KOPT-K1 (cell line): ENCODE measurements at regions not wholly inside any gene's neighbourhood (a gene's known extent, or its start where the extent isn't known, plus 50 kb on each side); places are given as distances from the start of the nearest gene placed in this dataset.

ENCODE experiments used
- H3K27ac ChIP-seq: fragments of 200-600 bp; sonication (generic); 2 replicates; pipeline ENCODE4 v1.5.1; 2016; ENCODE audit warnings: antibody characterized with exemption, mild to moderate bottlenecking, low read depth, low read length; ENCODE audit not compliant: poor library complexity, severe bottlenecking
- H3K36me3 ChIP-seq: fragments of 200-600 bp; sonication (generic); 2 replicates; pipeline ENCODE4 v1.5.1; 2017; ENCODE audit warnings: antibody characterized with exemption, mild to moderate bottlenecking, low read length, moderate library complexity; ENCODE audit not compliant: insufficient read depth
- H3K9me3 ChIP-seq: fragments of 200-600 bp; sonication (generic); 2 replicates; pipeline ENCODE4 v1.5.1; 2017; ENCODE audit warnings: antibody characterized with exemption, low read length, mild to moderate bottlenecking; ENCODE audit not compliant: insufficient read depth, poor library complexity, severe bottlenecking

DNA sequence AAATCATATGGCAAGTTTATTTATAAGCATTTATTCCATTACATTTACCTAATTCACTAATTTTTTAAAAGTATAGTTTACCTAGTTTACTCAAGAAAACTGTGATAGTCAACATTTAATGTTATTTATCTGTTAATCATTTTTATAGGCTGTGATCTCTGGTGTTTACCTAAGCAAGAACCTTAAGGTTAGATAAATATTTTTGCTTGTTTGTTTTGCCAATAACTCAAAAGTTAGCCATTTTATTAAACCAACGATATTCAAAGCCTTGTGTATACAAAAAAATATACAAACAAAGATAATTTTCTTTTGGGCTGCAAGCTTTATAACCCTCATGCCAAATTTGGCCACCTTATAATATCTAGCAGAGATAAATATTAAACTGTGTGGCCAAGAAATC is 157.3 kb downstream of the SLCO1B3 start:
- no peaks in the 10 kb centered on the region for H3K36me3 ChIP-seq
- H3K27ac ChIP-seq: no peak overlapping the region
- peaks cover 7% of the 10 kb centered on the region for H3K9me3 ChIP-seq

DNA sequence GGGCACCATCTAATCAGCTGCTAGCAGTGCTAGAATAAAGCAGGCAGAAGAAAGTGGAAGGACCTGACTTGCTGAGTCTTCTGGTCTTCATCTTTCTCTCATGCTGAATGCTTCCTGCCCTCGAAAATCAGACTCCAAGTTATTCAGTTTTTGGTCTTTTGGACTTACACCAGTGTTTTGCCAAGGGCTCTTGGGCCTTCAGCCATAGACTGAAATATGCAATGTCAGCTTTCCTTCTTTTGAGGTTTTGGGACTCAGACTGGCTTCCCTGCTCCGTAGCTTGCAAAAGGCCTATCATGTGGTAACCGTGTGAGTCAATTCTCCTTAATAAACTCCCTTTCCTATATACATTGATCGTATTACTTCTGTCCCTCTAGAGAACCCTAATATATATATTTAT is 159.3 kb downstream of the SLCO1B3 start:
- Histone ChIP-seq H3K27ac (no peak overlapping the region), H3K9me3 (peaks cover 10% of the 10 kb centered on the region), H3K36me3 (no peaks in the 10 kb centered on the region)

- H3K9me3 ChIP-seq: no peaks in the 10 kb centered on the region
- H3K27ac ChIP-seq: peak overlapping the region; percentile 64
- H3K36me3 ChIP-seq: no peaks in the 10 kb centered on the region
Observed at GRCh38 chr12:20985399-20985798, 145.6 kb upstream of the SLCO1B1 start.

GRCh38 chr12:21001778-21002177 is 129.2 kb upstream of the SLCO1B1 start:
- Histone ChIP-seq H3K27ac (no peak overlapping the region), H3K9me3 (no peaks in the 10 kb centered on the region), H3K36me3 (no peaks in the 10 kb centered on the region)

DNA sequence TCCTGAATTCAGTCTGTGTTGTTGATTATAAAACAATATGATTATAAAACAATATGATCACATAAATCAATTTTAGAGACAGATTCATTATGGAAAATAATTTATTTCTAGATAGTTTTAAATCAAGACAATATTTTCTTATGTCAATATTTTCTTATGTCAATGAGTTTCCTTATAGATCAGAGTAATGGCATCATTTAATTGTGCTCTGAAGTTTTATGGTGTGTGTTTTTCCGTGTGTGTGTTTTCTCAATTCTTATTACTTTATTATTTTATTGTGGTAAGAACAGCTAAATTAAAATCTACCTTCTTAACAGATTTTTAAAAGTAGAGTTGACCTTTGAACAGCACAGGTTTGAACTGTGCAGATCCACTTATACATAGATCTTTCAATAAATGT is 105.3 kb upstream of the SLCO1B1 start:
- Histone ChIP-seq H3K9me3 (no peaks in the 10 kb centered on the region), H3K27ac (no peak overlapping the region), H3K36me3 (no peaks in the 10 kb centered on the region)

DNA sequence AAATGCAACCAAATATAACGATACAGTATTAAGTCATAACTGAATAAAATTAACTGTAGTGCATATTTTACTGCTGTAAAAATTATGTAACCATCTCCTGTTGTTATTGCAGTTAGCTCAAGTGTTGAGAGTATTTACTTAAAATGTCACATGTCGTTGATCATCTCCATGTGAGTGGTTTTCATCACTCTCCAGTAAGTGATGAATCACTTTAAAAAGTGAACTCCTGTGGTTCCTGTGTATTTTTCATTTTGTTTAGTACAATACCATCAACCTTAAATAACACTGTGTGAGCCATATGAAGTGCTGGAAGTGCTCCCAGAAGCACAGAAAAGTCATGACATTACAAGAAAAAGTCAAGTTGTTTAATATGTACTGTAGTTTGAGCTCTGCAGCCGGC is 104.7 kb upstream of the SLCO1B1 start:
- Histone ChIP-seq H3K36me3 (no peaks in the 10 kb centered on the region), H3K27ac (no peak overlapping the region), H3K9me3 (no peaks in the 10 kb centered on the region)

DNA sequence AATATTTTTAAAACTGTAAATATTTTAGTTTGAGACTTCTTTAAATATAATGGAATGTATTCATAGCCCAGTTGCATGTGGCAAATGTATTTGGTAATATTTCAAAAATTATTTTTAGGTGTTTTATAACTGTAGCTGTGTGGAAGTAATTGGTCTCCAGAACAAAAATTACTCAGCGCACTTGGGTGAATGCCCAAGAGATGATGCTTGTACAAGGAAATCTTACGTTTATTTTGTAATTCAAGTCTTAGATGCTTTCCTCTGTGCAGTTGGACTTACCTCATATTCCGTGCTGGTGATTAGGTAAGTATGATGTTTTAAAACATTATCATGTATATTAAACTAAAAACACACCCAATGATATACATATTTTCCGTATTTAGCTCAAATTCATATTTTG is 76.7 kb upstream of the SLCO1B1 start:
- Histone ChIP-seq H3K9me3 (no peaks in the 10 kb centered on the region), H3K36me3 (no peaks in the 10 kb centered on the region), H3K27ac (no peak overlapping the region)

GRCh38 chr12:21065845-21066244 is 65.1 kb upstream of the SLCO1B1 start:
- no peaks in the 10 kb centered on the region for H3K9me3 ChIP-seq
- H3K27ac ChIP-seq: no peak overlapping the region
- no peaks in the 10 kb centered on the region for H3K36me3 ChIP-seq

DNA sequence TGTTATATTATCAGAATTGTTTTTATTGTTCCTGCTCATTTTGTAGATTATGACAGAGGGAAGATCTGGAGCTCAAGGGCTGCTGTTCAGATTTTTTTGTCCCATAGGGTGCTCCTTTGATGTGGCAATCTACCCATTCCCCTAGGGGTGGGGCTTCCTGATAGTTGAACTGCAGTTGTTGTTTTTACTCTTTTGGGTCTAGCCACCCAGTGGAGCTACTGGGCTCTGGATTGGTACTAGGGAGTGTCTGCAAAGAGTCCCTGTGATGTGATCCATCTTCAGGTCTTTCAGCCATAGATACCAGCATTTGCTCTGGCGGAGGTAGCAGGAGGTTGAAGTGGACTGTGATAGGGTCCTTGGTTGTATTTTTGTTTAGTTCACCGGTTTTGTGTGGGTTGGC is 57.9 kb upstream of the SLCO1B1 start:
- no peaks in the 10 kb centered on the region for H3K9me3 ChIP-seq
- H3K27ac ChIP-seq: no peak overlapping the region
- no peaks in the 10 kb centered on the region for H3K36me3 ChIP-seq

DNA sequence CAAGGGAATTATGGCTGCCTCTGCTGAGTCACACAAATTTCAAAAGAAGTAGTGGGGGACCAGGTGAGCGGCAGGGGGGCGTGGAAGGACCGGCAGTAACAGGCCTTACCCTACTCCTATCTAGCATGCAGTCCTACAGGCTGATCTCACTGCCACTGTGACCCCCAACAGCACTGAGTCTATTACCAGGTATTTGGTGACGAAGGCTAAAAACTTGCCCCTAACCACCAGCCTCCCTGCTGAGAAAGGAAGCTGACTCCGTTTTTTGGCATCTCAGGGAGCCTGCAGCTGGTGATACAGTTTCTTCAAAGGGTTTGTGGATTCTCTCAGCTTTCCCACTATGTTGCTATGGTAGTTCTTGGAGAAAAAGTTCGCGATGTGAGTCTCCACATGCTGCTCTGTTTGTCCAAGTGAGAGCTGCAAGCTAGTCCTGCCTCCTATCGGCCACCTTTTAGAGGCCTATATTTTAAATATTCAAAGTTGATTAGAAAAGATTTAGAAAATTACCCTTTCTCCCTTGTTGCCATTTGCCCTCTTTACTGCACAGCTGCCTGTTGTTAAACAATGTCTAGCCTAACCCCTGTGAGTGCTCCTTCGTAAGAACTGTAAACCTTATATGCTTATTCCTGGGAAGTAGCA is 57.1 kb upstream of the SLCO1B1 start:
- no peak overlapping the region for H3K27ac ChIP-seq
- H3K9me3 ChIP-seq: no peaks in the 10 kb centered on the region
- no peaks in the 10 kb centered on the region for H3K36me3 ChIP-seq
